MCF 10A (cell line): ENCODE measurements at regions not wholly inside any gene's neighbourhood (a gene's known extent, or its start where the extent isn't known, plus 50 kb on each side); places are given as distances from the start of the nearest gene placed in this dataset.

Experiments
- BruUV-seq: library from RNA; stranded (reverse); fragments of 400-500 nt; replicated peaks from 2 replicates; lab custom pipeline; 2021; lab: Mats Ljungman, UMichigan
- CTCF ChIA-PET: fragments of 300-600 bp; sonication (Branson Sonifier 250); formaldehyde crosslinking; extraction: SDS; loops from one replicate; lab custom pipeline; 2021; ENCODE audit warnings: antibody characterized with exemption, inconsistent platforms; lab: Yijun Ruan, JAX
- POLR2A ChIA-PET: fragments of 300-600, 350-650 bp; sonication (Branson Sonifier 250); formaldehyde crosslinking; extraction: SDS; loops from one replicate; lab custom pipeline; 2020; ENCODE audit warnings: antibody characterized with exemption, inconsistent platforms; lab: Yijun Ruan, JAX
- DNase-seq: peaks from one replicate; pipeline ENCODE4 v3.0.0-alpha.2; 2018; ENCODE audit not compliant: unreplicated experiment
- H3K27ac Mint-ChIP-seq: one replicate; pipeline ENCODE4 v1.8.0; 2022; ENCODE audit warnings: mild to moderate bottlenecking, low read depth, mixed read lengths; ENCODE audit not compliant: unreplicated experiment
- H3K27me3 Mint-ChIP-seq: one replicate; pipeline ENCODE4 v1.8.0; 2022; ENCODE audit warnings: mixed read lengths; ENCODE audit not compliant: insufficient read depth, unreplicated experiment
- H3K36me3 Mint-ChIP-seq: one replicate; pipeline ENCODE4 v1.8.0; 2022; ENCODE audit warnings: mild to moderate bottlenecking, moderate library complexity, mixed read lengths; ENCODE audit not compliant: insufficient read depth, unreplicated experiment
- H3K4me1 Mint-ChIP-seq: one replicate; pipeline ENCODE4 v1.8.0; 2022; ENCODE audit warnings: mixed read lengths; ENCODE audit not compliant: insufficient read depth, unreplicated experiment
- H3K4me3 Mint-ChIP-seq: one replicate; pipeline ENCODE4 v1.8.0; 2022; ENCODE audit warnings: mild to moderate bottlenecking, moderate library complexity, mixed read lengths; ENCODE audit not compliant: unreplicated experiment
- H3K9me3 Mint-ChIP-seq: one replicate; pipeline ENCODE4 v1.8.0; 2022; ENCODE audit warnings: mixed read lengths; ENCODE audit not compliant: unreplicated experiment
- CTCF ChIP-seq: fragments of 200-600 bp; IDR thresholded peaks from one replicate; pipeline ENCODE4 v1.8.0; 2022; ENCODE audit warnings: antibody characterized with exemption, mild to moderate bottlenecking; ENCODE audit not compliant: unreplicated experiment
- intact Hi-C: fragments of 100-400 bp; cut with micrococcal nuclease; formaldehyde crosslinking; loops from 2 replicates; pipeline ENCODE4 v1.14.1; 2022

- Mint-ChIP-seq H3K36me3 (no peaks in the 10 kb centered on the region), H3K27ac (no peak overlapping the region), H3K4me3 (no peak overlapping the region), H3K27me3 (no peaks in the 10 kb centered on the region), H3K4me1 (peaks cover 5% of the 10 kb centered on the region), H3K9me3 (no peaks in the 10 kb centered on the region)
- no TSS peak for BruUV-seq
- POLR2A ChIA-PET: no interaction called here
- intact Hi-C loops: no loop called here
- no peak for TF ChIP-seq CTCF
- DNase-seq: no peak
- CTCF ChIA-PET: interaction anchor here (1.0 kb wide), 1 partner anchor 491 kb away, joined by 3 read pairs; no protein-coding TSS in a partner anchor
Observed at GRCh38 chr14:34931206-34931605, 51.6 kb upstream of the SRP54 start.

GRCh38 chr14:34930591-34931091, 52.2 kb upstream of the SRP54 start:
- H3K36me3 Mint-ChIP-seq: no peaks in the 10 kb centered on the region
- H3K4me1 Mint-ChIP-seq: peaks cover 5% of the 10 kb centered on the region
- no peak for TF ChIP-seq CTCF
- no peak for DNase-seq
- no peaks in the 10 kb centered on the region for H3K9me3 Mint-ChIP-seq
- no peak overlapping the region for H3K27ac Mint-ChIP-seq
- intact Hi-C loops: no loop called here
- ChIA-PET CTCF (interaction anchor here (1.0 kb wide), 1 partner anchor 491 kb away, joined by 3 read pairs; no protein-coding TSS in a partner anchor), POLR2A (no interaction called here)
- H3K27me3 Mint-ChIP-seq: no peaks in the 10 kb centered on the region
- H3K4me3 Mint-ChIP-seq: no peak overlapping the region
- BruUV-seq: no TSS peak

GRCh38 chr14:34926552-34926951, 51.4 kb upstream of the BAZ1A start:
- Mint-ChIP-seq H3K4me1 (peaks cover 5% of the 10 kb centered on the region), H3K9me3 (no peaks in the 10 kb centered on the region), H3K27ac (no peak overlapping the region), H3K4me3 (no peak overlapping the region), H3K36me3 (peaks cover 7% of the 10 kb centered on the region), H3K27me3 (no peaks in the 10 kb centered on the region)
- TF ChIP-seq CTCF: no peak
- CTCF ChIA-PET: no interaction called here
- POLR2A ChIA-PET: no interaction called here
- BruUV-seq: no TSS peak
- intact Hi-C loops: no loop called here
- DNase-seq: no peak
